Activated T-helper 1 cell treated with anti-CD3 and anti-CD28 coated beads, Interleukin-12 subunit alpha, Interleukin-12 subunit beta, Interleukin-2, Interleukin-4 antibody, amounts not matched to agents 30 ng/mL and 10 ng/mL and 1 ng/mL, durations not matched to agents 14 hours and 24 hours and 36 hours (primary cell): ENCODE measurements at regions not wholly inside any gene's neighbourhood (a gene's known extent, or its start where the extent isn't known, plus 50 kb on each side); places are given as distances from the start of the nearest gene placed in this dataset.

Experiments
- DNase-seq: peaks from one replicate; pipeline ENCODE4 v3.0.0; 2021; ENCODE audit warnings: low spot score
- H3K27ac Mint-ChIP-seq: one replicate; pipeline ENCODE4 v1.8.0; 2021; ENCODE audit warnings: mild to moderate bottlenecking, mixed read lengths
- H3K27me3 Mint-ChIP-seq: one replicate; pipeline ENCODE4 v1.8.0; 2022; ENCODE audit warnings: mild to moderate bottlenecking, moderate library complexity, mixed read lengths; ENCODE audit not compliant: insufficient read depth
- H3K36me3 Mint-ChIP-seq: one replicate; pipeline ENCODE4 v1.8.0; 2021; ENCODE audit warnings: low read depth, mixed read lengths
- H3K4me1 Mint-ChIP-seq: one replicate; pipeline ENCODE4 v1.8.0; 2021; ENCODE audit warnings: low read depth, mixed read lengths
- H3K4me3 Mint-ChIP-seq: one replicate; pipeline ENCODE4 v1.8.0; 2021; ENCODE audit warnings: mild to moderate bottlenecking, moderate library complexity, mixed read lengths
- H3K9me3 Mint-ChIP-seq: one replicate; pipeline ENCODE4 v1.8.0; 2021; ENCODE audit warnings: mixed read lengths
- intact Hi-C: fragments of 100-400 bp; cut with micrococcal nuclease; formaldehyde crosslinking; loops from one replicate; pipeline ENCODE4 v1.15.1; 2024

- H3K36me3 Mint-ChIP-seq = no peaks in the 10 kb centered on the region
- no peaks in the 10 kb centered on the region for H3K9me3 Mint-ChIP-seq
- peaks cover 1% of the 10 kb centered on the region for H3K27me3 Mint-ChIP-seq
- no peak overlapping the region for H3K27ac Mint-ChIP-seq
- no peak overlapping the region for H3K4me3 Mint-ChIP-seq
- no peaks in the 10 kb centered on the region for H3K4me1 Mint-ChIP-seq
- DNase-seq = no peak
- intact Hi-C loops = no loop called here
Observed at GRCh38 chr16:73521499-73521898, 473.6 kb upstream of the ZFHX3 start.

- no peaks in the 10 kb centered on the region for H3K36me3 Mint-ChIP-seq
- no peak overlapping the region for H3K4me3 Mint-ChIP-seq
- H3K27ac Mint-ChIP-seq = no peak overlapping the region
- no peaks in the 10 kb centered on the region for H3K27me3 Mint-ChIP-seq
- DNase-seq = no peak
- peaks cover 3% of the 10 kb centered on the region for H3K9me3 Mint-ChIP-seq
- intact Hi-C loops = no loop called here
- no peaks in the 10 kb centered on the region for H3K4me1 Mint-ChIP-seq
Observed at GRCh38 chr16:73515616-73516015, 467.7 kb upstream of the ZFHX3 start.

- Mint-ChIP-seq H3K4me3 (no peak overlapping the region), H3K4me1 (no peaks in the 10 kb centered on the region), H3K27ac (no peak overlapping the region), H3K36me3 (no peaks in the 10 kb centered on the region), H3K9me3 (peaks cover 16% of the 10 kb centered on the region), H3K27me3 (peaks cover 2% of the 10 kb centered on the region)
- no peak for DNase-seq
- intact Hi-C loops = no loop called here
Observed at GRCh38 chr16:73510852-73511251, 462.9 kb upstream of the ZFHX3 start.

GRCh38 chr16:73506568-73507056 is 458.7 kb upstream of the ZFHX3 start:
- intact Hi-C loops = no loop called here
- Mint-ChIP-seq H3K36me3 (no peaks in the 10 kb centered on the region), H3K9me3 (peaks cover 19% of the 10 kb centered on the region), H3K4me3 (no peak overlapping the region), H3K27ac (no peak overlapping the region), H3K4me1 (no peaks in the 10 kb centered on the region), H3K27me3 (peaks cover 2% of the 10 kb centered on the region)
- no peak for DNase-seq

DNA sequence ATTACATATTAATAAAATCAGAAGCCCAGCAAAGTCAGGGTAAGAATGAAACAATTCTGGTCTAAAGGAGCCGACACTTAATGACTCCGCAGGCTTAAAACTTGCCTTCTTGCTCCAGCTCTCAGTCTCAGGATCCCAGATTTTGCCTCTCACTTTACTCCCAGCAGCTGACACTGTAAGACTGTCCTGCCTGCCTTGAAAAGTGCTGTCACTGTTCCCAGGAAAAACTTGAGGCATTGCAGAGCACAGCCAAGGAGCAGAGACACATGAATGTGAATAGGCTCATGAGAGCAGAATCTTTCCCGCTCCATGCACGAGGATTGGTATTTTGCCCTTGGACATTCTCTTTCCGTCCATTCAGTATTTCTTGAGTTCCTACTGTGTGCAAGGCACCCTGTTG is 457.6 kb upstream of the ZFHX3 start:
- Mint-ChIP-seq H3K9me3 (peaks cover 16% of the 10 kb centered on the region), H3K27ac (no peak overlapping the region), H3K4me3 (no peak overlapping the region), H3K27me3 (peaks cover 2% of the 10 kb centered on the region), H3K4me1 (no peaks in the 10 kb centered on the region), H3K36me3 (no peaks in the 10 kb centered on the region)
- no peak for DNase-seq
- intact Hi-C loops = no loop called here

DNA sequence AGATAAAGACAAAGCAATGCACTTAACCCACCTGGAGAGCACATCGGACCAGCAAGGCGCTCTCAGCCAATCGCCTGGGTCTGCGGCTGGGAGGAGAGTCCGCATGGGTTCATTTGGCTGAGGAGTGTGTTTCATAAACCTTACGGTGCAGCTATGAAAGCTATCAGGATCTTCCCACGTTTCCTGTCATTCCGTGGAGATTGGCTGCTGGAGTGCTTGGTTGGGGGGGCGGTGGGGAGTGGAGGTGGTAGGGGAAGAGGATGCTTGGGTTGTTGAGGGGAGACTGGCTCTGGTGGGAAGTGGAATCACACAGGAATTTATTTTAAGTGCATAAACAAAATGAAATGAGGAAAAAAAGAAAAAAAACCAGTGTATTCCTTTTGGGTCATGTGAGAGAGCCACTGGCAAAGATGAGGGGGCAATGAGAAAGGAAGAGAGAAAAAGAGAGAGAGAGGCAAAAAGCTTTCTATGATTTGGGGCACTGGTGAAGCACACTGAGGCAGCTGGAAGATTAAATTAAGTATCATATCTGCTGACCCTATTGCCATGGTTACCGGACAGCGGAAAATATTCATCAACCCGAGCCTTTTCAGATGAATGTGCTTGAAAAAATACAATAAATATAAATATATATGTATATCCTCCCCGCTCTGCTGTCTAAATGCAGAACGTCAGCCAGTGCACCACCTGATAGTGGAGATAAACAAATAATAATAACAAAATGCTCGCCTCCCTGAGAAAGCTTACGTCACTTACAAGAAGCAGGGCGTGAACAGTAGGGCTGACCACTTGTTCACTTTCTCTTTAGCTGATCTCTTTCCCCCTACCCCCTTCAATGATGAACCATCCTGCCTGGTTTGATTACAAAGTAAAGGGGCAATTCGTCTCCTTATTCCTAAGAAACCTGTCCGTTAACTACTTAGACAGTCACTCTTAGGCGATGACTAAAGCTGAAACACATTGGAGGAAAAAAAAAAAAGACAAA is 457.0 kb upstream of the ZFHX3 start:
- Mint-ChIP-seq H3K4me1 (no peaks in the 10 kb centered on the region), H3K4me3 (no peak overlapping the region), H3K9me3 (peaks cover 12% of the 10 kb centered on the region), H3K36me3 (no peaks in the 10 kb centered on the region), H3K27me3 (peaks cover 2% of the 10 kb centered on the region), H3K27ac (no peak overlapping the region)
- no peak for DNase-seq
- intact Hi-C loops = no loop called here

DNA sequence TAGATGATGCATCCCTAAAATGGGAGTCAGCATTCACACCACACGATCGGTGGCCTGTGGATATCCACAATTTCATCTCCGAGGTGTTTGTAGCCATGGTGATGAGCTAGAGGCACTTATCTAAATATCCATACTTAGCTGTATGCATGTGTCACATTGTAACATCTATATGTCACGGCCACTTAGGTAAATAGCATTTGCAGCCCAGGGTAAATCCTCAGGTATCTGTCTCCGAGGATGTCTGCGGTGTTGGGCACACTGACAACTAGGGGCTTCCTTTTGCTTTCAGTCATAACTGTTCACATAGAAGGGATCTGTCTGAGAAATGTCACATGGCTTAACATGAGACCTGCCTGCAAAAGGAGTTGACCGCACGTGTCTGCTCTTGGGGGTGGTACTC is 455.2 kb upstream of the ZFHX3 start:
- Mint-ChIP-seq H3K36me3 (no peaks in the 10 kb centered on the region), H3K27ac (no peak overlapping the region), H3K4me1 (no peaks in the 10 kb centered on the region), H3K27me3 (no peaks in the 10 kb centered on the region), H3K4me3 (no peak overlapping the region), H3K9me3 (peaks cover 12% of the 10 kb centered on the region)
- intact Hi-C loops = no loop called here
- DNase-seq = no peak

GRCh38 chr16:73499276-73499675 is 451.3 kb upstream of the ZFHX3 start:
- H3K36me3 Mint-ChIP-seq = no peaks in the 10 kb centered on the region
- DNase-seq = no peak
- no peak overlapping the region for H3K4me3 Mint-ChIP-seq
- H3K27me3 Mint-ChIP-seq = no peaks in the 10 kb centered on the region
- H3K9me3 Mint-ChIP-seq = peaks cover 3% of the 10 kb centered on the region
- no peak overlapping the region for H3K27ac Mint-ChIP-seq
- intact Hi-C loops = no loop called here
- no peaks in the 10 kb centered on the region for H3K4me1 Mint-ChIP-seq

DNA sequence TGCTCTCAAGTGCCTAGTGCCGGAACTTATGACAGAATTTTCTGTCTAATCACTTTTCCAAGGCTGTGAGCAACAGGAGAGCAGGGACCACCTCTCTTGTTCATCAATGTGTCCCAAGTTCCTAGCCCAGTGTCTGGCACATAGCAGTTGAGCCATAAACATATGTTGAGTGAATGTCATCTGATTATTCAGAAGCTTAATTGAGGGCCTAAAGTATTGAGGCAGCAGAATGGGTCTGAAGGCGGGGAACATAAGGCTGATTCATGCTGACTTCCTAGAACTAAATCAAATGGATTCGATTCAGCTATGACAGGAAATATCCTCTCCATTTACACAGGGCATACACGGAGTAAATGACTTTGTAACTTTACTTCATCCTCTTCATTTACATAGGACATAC is 438.0 kb upstream of the ZFHX3 start:
- Mint-ChIP-seq H3K9me3 (no peaks in the 10 kb centered on the region), H3K27me3 (peaks cover 4% of the 10 kb centered on the region), H3K4me1 (peaks cover 5% of the 10 kb centered on the region), H3K4me3 (no peak overlapping the region), H3K36me3 (no peaks in the 10 kb centered on the region), H3K27ac (no peak overlapping the region)
- no peak for DNase-seq
- intact Hi-C loops = no loop called here

DNA sequence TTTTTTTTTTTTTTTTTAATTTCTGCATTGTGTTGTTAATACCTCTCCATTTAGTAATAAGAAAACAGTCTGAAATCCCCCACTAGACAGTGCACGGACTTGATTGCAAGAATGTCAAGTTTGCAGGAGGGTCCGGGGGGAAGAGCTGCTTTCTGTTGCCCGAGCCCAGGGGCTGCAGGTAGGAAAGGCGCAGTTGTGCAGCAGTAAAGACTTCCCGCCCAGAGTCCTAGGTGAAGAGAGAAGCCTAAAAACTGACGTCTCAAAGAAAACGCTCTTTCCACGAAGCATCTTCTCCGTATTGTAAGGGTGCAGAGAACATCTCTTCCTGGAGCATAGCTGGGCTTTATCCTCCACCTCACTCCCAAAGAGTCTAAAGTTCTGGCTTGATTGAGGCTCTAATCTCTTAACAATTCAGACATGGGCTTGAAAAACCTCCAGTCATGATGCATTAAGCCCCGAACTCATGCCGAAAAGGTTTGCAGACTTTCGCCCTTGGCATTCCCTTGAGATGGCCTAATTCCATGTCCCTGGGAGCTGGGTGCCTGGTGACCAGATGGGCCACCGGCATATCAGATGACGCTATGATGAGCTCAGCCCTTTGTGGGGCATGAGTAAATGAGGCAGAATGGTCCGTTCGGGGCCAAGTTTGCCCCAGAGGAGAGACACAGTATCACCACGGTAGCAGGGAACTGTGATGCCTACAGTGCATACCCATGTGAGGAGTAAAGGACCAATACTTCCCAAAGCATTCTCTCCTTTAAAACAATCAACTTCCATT is 436.2 kb upstream of the ZFHX3 start:
- no peak overlapping the region for H3K4me3 Mint-ChIP-seq
- intact Hi-C loops = no loop called here
- no peaks in the 10 kb centered on the region for H3K36me3 Mint-ChIP-seq
- H3K27ac Mint-ChIP-seq = no peak overlapping the region
- peaks cover 4% of the 10 kb centered on the region for H3K27me3 Mint-ChIP-seq
- DNase-seq = no peak
- peaks cover 5% of the 10 kb centered on the region for H3K4me1 Mint-ChIP-seq
- peaks cover 3% of the 10 kb centered on the region for H3K9me3 Mint-ChIP-seq

DNA sequence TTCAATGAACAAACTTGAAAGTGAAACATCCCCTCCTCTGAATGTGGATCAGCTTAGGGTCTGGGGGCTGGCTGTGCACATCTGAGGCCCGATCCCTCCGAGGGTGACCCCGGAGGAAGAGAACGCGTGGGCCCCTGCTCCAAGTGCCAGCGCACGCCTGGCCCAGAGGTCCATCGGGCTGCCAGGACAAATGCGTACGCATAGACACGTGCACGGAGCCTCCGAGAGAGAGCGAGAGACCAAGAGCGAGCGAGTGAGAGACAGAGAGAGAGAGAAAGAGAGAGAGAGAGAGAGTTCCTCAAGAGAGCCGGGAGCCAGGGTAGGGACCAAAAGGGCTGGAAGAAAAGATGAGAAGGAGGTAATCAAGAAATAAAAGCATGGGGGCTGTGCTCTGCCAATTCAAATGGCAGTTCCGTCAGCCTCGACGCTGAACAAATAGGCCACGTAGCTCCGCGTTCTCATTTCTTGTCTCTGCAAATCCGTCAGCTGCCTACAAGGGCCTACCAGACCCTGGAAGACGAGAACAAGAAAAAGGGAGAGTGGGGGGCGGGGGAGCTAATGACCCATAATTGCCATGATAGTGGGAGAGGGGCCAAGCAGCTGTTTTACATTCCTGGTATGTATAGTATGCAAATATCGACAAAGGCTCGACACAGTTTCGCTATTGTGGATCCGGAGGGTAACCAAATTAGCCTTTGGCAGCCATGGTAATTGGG is 435.3 kb upstream of the ZFHX3 start:
- Mint-ChIP-seq H3K4me1 (peaks cover 5% of the 10 kb centered on the region), H3K27ac (no peak overlapping the region), H3K27me3 (peaks cover 4% of the 10 kb centered on the region), H3K36me3 (no peaks in the 10 kb centered on the region), H3K4me3 (no peak overlapping the region), H3K9me3 (peaks cover 5% of the 10 kb centered on the region)
- intact Hi-C loops = no loop called here
- no peak for DNase-seq

GRCh38 chr16:73482310-73482709 is 434.4 kb upstream of the ZFHX3 start:
- intact Hi-C loops = no loop called here
- Mint-ChIP-seq H3K27me3 (peaks cover 4% of the 10 kb centered on the region), H3K9me3 (peaks cover 5% of the 10 kb centered on the region), H3K4me1 (peaks cover 5% of the 10 kb centered on the region), H3K36me3 (no peaks in the 10 kb centered on the region), H3K4me3 (no peak overlapping the region), H3K27ac (no peak overlapping the region)
- no peak for DNase-seq
